Erythroblast (primary cell): ENCODE measurements at regions not wholly inside any gene's neighbourhood (a gene's known extent, or its start where the extent isn't known, plus 50 kb on each side); places are given as distances from the start of the nearest gene placed in this dataset.

Experiments
- GATA1 ChIP-seq: IDR thresholded peaks from 2 replicates; pipeline ENCODE4 v1.6.1; 2011; ENCODE audit warnings: low read depth, mild to moderate bottlenecking, control low read depth, low read length, moderate library complexity
- POLR2A ChIP-seq: IDR thresholded peaks from 2 replicates; pipeline ENCODE4 v1.6.1; 2011; ENCODE audit warnings: mild to moderate bottlenecking, low read length

DNA sequence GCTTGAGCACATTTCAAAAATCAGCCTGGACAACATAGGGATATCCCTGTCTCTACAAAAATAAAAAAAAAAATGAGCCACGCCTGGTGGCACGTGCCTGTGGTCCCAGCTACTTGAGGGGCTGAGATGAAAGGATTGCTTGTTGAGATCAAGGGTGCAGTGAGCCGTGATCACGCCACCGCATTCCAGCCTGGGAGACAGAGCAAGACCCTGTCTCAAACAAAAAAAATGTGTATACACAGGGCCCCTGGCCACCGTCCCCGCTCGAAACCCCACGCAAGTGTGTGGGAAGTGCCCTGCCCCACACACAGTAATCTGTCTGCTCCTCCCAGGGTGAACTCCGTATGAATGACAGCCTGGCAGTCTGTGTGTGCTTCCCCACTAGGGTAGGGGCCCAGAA is 93.0 kb upstream of the RPL38 start:
- TF ChIP-seq POLR2A: no peak
- no peak for TF ChIP-seq GATA1
